GM19463 (cell line): ENCODE measurements at regions not wholly inside any gene's neighbourhood (a gene's known extent, or its start where the extent isn't known, plus 50 kb on each side); places are given as distances from the start of the nearest gene placed in this dataset.
"Not testable (repeated sequence)": the region's sequence is repeated elsewhere in the genome, so short reads cannot be mapped to it uniquely, and the experiment has no call there.

Experiments
- ATAC-seq: cut with Tn5 transposase; IDR thresholded peaks from one replicate; pipeline ENCODE4 v1.9.1; 2021; ENCODE audit warnings: mild to moderate bottlenecking, moderate library complexity; ENCODE audit not compliant: unreplicated experiment

GRCh38 chr1:119191325-119191724 lies 50.9 kb upstream of the WARS2 start:
- no peak for ATAC-seq

- ATAC-seq: no peak
Measured at GRCh38 chr1:119204197-119204960, 63.9 kb upstream of the WARS2 start.

DNA sequence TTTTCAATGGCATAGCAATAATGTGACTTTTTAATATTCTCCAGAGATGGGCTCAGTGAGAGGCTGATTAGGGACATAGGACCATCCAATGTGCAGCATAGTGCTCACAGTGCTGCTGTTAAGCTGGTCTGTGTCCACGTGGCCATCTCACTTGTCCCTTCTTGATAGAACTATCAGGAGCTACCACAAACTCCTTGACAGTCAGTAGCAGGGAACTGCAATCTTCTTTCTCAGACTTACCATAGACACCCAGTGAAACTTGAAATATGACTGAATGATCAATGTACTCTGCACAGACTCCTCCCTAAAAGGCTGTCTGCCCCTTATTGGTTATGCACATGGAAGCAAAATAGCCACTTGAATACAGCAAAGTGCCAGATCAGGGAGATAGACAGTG lies 64.5 kb upstream of the WARS2 start:
- no peak for ATAC-seq

GRCh38 chr1:119209061-119209460 lies 68.6 kb upstream of the WARS2 start:
- ATAC-seq: no peak

DNA sequence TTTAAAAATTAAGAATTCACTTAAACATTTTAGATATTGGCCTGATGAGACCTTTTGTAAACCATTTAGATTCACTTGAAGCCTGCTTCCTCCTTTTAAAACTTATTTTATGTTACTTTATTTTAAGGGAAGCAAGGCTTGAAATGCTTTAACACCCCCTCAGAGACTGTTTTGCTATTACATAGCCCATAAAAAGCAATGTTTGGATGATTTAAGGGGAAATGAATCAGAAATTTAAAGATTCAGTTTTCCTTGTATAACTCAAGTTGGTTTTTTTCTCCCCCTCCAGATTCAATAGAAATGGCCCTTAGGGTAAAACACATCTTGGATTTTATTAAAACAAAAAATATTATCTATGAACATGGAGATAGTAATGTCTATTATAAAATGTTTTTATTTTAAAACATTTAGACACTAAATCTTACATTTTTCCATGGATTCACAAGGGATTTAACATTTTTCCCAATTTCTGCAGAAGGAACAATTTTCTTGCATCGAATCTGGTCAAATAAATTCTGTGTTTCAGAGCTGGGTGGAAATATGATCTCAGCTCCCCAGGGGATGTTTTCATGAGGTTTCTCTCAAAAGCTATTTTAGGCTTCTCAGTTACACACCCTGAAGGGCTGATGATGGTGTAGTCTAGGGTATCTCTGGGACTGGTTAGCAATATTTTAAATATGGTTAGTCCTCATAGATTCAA lies 69.3 kb upstream of the WARS2 start:
- ATAC-seq: no peak

DNA sequence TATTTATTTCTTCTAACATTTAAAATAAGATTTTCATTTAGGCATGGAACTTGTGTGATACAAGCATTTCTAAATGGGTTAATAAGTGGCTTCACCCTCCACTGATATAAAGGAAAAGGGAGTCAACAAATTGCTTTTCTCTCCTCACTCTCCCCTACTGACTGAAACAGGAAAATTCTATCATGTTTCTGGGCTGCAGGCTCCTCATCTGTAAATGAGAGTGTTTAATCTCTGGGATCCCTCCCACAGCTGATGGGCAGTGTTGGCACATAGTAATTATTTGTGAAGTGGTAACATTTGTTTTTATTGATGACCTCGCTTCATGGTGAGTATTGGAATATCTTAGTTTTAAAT lies 69.8 kb upstream of the WARS2 start:
- no peak for ATAC-seq

GRCh38 chr1:119213213-119213612 lies 72.8 kb upstream of the WARS2 start:
- not testable (repeated sequence) for ATAC-seq

- not testable (repeated sequence) for ATAC-seq
Measured at GRCh38 chr1:119214961-119215360, 74.5 kb upstream of the WARS2 start.

DNA sequence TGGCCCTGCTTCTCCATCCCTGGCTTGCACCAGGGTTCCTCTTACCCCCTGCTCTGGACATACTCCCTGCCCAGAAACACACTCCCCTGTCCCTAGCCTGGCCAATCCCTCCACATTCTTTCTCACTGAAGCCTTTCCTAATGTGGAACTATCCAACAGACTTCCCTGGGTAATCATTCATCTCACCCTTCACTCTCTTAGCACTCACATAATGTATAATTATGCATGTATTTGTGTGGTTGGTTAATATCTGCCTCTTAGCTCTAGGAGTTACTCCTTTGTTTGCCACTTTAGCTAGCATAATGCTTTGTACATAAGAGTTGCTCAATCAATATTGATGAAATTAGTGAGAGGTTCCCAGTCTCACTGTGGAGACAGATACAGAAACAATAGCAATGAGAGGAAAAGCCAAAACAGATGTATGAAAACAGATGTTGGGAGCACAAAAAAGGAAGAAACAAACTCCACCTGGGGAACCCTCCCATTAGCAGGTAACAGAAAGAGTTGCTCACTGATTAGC lies 76.9 kb upstream of the WARS2 start:
- no peak for ATAC-seq

DNA sequence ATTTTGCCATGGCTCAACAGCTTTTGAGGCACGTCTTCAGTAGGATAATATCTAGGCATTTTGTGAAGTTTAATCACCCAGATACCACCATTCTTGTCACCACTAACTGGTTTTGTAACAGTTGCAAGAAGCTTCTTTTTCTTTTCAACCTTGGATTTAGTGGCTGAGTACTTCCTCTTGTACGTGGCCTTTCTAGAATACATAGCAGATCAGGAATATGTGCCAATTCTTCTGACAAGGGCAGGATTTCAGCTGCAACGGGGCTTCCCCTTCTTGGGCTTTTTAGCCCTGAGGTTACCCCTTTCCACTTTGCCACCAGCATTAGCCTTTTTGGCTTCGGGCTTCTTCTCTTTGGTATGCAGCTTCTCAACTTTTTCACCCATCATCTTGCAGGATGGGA lies 79.3 kb upstream of the WARS2 start:
- ATAC-seq: no peak

GRCh38 chr1:119220991-119221390 lies 80.5 kb upstream of the WARS2 start:
- ATAC-seq: no peak

- peak; percentile 56 for ATAC-seq
Measured at GRCh38 chr1:119222271-119222670, 81.8 kb upstream of the WARS2 start.

DNA sequence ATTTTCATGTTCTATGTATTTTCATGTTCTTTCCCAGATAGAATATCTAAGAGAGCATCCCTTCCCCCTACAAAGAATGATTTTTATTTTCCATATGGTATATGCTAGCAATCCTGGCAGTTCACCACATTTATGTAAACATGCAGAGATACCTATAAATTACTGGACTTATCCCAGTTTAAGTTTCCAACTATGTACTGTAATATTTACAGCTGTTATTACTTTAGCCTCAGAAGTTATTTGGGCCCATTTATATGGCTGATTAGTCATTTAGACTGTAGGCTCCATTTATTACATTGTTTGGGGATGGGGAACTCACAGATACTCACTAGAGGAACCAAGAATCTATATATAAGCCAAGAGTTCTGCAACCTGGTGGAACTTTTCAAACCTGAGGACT lies 84.8 kb upstream of the WARS2 start:
- no peak for ATAC-seq

GRCh38 chr1:119225831-119226230 lies 85.4 kb upstream of the WARS2 start:
- no peak for ATAC-seq

DNA sequence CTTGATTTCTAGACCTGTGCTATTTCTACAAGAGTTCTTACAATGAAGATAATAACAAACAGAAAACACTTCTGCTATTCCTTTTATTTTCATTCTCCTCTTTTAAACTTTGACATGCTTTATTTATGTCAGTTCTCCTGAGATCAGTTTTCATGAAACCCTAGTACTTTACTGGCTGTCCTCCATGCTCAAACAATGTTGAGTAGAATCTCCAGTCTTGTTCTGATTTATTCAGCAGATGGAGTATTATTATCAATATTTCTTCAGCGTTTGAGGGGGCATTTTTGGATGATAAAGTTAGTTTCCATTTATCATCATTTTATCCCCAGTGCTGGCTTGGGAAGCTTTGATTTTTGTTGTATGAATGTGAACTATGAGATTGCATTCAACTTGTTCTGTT lies 85.9 kb upstream of the WARS2 start:
- ATAC-seq: no peak

DNA sequence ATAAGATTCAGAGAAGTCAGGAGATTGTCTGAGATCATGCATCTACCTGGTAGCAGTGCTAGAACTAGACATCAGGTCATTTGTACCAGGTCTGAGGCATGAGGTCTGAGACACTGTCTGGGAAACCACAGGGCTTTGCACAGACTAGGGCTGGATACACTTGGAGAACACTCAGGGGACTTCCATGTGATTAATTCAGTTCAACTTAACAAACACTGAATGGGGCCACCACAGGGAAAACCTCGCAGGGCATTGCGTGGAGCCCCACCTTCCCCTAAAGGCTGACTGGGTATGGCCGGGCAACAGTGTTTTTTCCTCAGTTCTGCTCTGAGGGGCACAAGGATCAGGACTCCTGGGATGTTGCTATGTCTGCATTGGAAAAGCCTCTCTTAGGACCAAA lies 86.5 kb upstream of the WARS2 start:
- ATAC-seq: peak; percentile 64

DNA sequence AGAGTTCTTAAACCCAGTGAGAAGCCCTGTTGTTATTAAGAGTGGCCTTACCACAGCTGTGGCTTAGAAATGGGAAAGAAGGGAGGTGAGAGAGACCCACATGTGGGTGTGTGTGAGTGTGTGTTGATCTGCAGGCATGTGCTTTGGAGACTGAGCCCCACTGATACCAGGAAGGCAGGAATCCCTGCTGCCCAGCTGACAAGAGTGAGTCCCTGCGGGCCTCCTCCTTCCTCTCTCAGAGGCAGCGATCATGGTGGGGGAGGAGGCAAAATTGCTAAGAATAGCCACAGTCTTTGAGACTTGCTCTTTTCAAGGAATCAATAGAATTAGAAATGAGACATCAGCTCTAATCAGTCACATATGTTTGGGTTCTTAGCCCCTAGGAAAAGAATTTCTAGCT lies 87.0 kb upstream of the WARS2 start:
- no peak for ATAC-seq

DNA sequence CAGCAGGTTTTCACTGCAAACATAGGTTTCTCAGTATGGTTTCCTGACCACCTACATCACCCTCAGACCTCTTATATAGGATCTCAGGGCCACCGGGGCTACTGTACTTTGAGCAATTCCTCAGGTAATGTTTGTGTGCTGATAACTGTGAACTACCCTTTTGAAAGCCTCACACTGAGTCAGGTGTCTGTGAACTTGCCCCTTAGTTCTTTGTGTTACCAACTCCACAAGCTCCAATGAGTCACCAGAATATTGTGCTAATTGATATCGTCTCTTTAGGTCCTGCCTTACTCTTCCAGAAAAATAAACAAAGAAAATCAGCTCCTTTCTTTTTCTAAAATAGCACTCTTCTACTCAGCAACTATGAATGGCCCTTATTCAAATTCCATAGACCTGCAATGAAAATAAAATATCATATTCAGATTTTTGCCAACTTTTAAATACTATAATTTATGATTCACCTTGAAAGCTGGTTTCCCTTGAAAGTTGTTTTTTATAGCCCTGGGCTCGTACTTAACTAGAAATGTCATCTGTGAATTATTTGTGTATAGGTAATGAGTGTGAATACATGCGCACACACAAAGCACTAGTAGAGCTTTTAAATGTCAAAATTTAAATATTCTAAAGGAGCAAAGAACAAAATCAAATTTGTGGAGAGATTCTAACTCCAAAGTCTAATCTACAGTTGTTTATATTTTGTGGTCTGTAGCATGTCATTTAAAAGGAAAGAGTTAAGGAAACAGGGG lies 88.1 kb upstream of the WARS2 start:
- ATAC-seq: no peak

DNA sequence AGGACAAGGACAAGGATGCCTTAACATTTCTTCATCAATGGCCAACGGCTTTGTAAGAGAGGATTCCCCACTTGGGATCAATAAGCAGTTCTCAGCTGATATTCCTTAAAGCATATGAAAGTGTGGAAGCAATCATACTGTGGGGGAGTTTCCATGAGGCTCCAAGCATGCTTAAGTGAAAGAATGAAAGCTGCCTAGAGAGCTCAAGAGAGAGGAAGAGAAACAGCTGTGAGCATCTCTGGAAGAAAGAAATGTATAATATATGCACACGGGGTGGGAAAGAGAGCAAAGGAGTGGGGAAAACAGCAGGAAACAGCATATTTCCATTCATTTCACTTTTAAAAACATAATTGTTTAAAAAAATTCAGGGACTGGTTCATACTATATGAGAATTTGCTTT lies 94.7 kb upstream of the WARS2 start:
- no peak for ATAC-seq

GRCh38 chr1:119245881-119246280 lies 105.4 kb upstream of the WARS2 start:
- ATAC-seq: no peak

DNA sequence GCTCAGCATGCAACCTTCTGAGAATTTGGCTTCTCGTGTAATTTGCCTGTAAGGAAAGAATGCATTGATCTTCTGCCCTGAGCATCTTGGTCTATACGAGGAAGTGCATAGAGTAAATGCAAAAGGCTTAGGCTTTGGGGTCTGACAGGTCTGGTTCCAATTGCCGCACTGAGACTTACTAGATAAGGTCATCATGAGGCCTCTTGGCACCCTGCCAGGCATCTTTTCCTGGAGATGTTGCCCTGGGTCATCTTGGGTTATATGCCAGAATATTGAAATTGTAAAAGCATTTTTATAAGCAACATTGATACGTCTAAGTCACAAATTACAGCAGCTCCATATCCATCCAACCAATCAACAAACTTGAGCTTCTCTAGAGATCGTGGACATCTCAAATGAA lies 108.8 kb upstream of the WARS2 start:
- no peak for ATAC-seq

DNA sequence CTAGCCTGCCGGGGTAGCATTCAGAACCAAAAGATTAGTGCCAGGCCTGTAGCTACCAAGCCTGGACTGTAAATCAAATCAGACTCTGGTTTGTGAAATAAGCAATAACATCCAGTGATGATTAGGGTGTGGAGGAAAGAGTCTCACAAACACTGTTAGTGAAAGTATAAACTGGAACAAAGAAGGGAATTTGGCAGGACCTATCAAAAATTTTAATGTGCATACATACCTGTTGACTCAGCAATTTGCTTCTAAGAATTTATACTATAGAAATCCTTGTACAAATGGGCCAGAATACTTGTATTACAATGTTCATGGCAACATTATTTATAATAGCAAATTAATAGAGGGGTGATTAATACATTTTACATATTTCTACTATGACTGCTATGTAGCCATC lies 109.8 kb upstream of the WARS2 start:
- ATAC-seq: no peak
